Prostate gland (tissue), 2 donors: ENCODE measurements at regions not wholly inside any gene's neighbourhood (a gene's known extent, or its start where the extent isn't known, plus 50 kb on each side); places are given as distances from the start of the nearest gene placed in this dataset.

Source experiments
- DNase-seq: peaks from one replicate; pipeline ENCODE4 v3.0.0-alpha.2; 2019; ENCODE audit warnings: low spot score
- H3K27ac ChIP-seq, 2 donors: fragments of 200-600 bp; sonication (generic); 2 replicates each; pipeline ENCODE4 v1.5.1; 2017 to 2019
- H3K27me3 ChIP-seq: fragments of 200-600 bp; sonication (generic); replicated peaks from 2 replicates; pipeline ENCODE4 v1.5.1; 2019; ENCODE audit not compliant: insufficient read depth
- H3K36me3 ChIP-seq, 2 donors: fragments of 200-600 bp; sonication (generic); 1 replicate in 1 of 2; 2 replicates in 1 of 2; pipeline versions ENCODE4 v1.5.1 to v1.8.1; 2017 to 2019
- H3K4me1 ChIP-seq: fragments of 200-600 bp; sonication (generic); replicated peaks from 2 replicates; pipeline ENCODE4 v1.5.1; 2019
- H3K4me3 ChIP-seq, 2 donors: fragments of 200-600 bp; sonication (generic); 2 replicates each; pipeline ENCODE4 v1.5.1; 2017 to 2019
- H3K9me3 ChIP-seq: fragments of 200-600 bp; sonication (generic); 2 replicates; pipeline ENCODE4 v1.5.1; 2017
- POLR2A ChIP-seq: fragments of 450-650 bp; IDR thresholded peaks from one replicate; pipeline ENCODE4 v1.6.1; 2016; ENCODE audit warnings: antibody characterized with exemption, mild to moderate bottlenecking
- POLR2AphosphoS5 ChIP-seq: sonication (generic); formaldehyde crosslinking; IDR thresholded peaks from one replicate; pipeline ENCODE4 v1.6.1; 2017; ENCODE audit warnings: antibody characterized with exemption
- WGBS: methylation state at CpG from one replicate; pipeline ENCODE4 v1.1.5; 2018; 5-methylcytosine and 5-hydroxymethylcytosine counted together
- intact Hi-C: fragments of 100-400 bp; cut with DNase I; formaldehyde crosslinking; loops from one replicate; pipeline ENCODE4 v1.14.2; 2022
- TF ChIP-seq, protein P1 (sequence below), 4 experiments: fragments of 200-600 bp in 2 of 4; fragments of 450-650 bp in 2 of 4; sonication (generic) in 2 of 4; IDR thresholded peaks; 1 replicate in 3 of 4; 2 replicates in 1 of 4; pipeline ENCODE4 v1.5.1; 2016 to 2019; ENCODE audit warnings: antibody characterized with exemption in 4 of 4, mild to moderate bottlenecking in 2 of 4, moderate library complexity in 2 of 4

DNA sequence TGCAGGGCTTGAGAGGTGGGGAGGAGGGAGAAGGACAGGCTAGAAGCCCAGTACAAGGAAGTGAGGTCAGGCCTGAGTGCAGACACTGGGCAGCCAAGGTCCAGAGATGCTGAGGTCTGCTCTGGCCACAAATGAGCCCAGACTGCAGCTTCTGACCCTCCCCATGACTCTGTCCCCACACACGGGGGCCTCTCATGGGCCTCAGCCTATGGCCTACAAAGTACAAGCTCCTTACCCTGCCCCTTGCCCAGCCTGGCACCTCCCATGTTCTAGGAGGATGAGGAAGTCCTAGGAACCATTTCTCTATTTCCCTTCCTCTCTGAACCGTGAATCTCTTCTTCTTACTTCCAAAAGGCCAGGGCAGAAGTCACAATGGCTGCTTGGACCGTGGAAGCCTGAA, 193.8 kb downstream of the ANKRD30B start:
- Histone ChIP-seq H3K4me1 (no peaks in the 10 kb centered on the region), H3K27me3 (no peaks in the 10 kb centered on the region), H3K9me3 (no peaks in the 10 kb centered on the region), H3K27ac (no peak overlapping the region), H3K36me3 (no peaks in the 10 kb centered on the region), H3K4me3 (no peak overlapping the region)
- TF ChIP-seq POLR2AphosphoS5 (no peak), POLR2A (no peak)
- TF ChIP-seq, protein P1, sequence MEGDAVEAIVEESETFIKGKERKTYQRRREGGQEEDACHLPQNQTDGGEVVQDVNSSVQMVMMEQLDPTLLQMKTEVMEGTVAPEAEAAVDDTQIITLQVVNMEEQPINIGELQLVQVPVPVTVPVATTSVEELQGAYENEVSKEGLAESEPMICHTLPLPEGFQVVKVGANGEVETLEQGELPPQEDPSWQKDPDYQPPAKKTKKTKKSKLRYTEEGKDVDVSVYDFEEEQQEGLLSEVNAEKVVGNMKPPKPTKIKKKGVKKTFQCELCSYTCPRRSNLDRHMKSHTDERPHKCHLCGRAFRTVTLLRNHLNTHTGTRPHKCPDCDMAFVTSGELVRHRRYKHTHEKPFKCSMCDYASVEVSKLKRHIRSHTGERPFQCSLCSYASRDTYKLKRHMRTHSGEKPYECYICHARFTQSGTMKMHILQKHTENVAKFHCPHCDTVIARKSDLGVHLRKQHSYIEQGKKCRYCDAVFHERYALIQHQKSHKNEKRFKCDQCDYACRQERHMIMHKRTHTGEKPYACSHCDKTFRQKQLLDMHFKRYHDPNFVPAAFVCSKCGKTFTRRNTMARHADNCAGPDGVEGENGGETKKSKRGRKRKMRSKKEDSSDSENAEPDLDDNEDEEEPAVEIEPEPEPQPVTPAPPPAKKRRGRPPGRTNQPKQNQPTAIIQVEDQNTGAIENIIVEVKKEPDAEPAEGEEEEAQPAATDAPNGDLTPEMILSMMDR (IDR thresholded peaks at IDR 0.05): no peak
- intact Hi-C loops: no loop called here
- DNase-seq: no peak
- 63% methylated on average over 3 of the region's 3 CpGs for WGBS

DNA sequence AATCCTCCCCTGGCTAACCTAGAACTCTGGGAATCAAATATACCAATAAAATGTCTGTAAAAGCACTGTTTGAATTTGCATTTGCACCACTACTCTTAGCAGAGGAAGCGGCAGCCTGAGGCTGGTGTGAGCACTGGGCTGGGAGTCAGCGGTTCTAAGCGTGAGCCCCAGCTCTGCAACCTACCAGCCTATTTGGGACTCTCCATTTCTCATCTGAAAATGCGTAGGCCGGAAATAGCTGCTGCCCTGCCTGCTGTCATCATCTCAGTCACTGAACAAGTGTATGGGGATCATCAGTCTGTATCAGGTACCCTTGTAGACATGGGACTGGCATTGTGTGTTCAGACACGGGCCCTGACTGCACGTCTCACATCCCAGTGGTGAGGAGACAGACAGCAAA, 194.3 kb downstream of the ANKRD30B start:
- no peak for DNase-seq
- Histone ChIP-seq H3K9me3 (no peaks in the 10 kb centered on the region), H3K4me1 (no peaks in the 10 kb centered on the region), H3K27ac (no peak overlapping the region), H3K36me3 (no peaks in the 10 kb centered on the region), H3K4me3 (no peak overlapping the region), H3K27me3 (no peaks in the 10 kb centered on the region)
- 80% methylated on average over 7 of the region's 7 CpGs for WGBS
- TF ChIP-seq, protein P1 (IDR thresholded peaks at IDR 0.05): no peak
- no peak for TF ChIP-seq POLR2A
- TF ChIP-seq POLR2AphosphoS5: no peak
- intact Hi-C loops: no loop called here

DNA sequence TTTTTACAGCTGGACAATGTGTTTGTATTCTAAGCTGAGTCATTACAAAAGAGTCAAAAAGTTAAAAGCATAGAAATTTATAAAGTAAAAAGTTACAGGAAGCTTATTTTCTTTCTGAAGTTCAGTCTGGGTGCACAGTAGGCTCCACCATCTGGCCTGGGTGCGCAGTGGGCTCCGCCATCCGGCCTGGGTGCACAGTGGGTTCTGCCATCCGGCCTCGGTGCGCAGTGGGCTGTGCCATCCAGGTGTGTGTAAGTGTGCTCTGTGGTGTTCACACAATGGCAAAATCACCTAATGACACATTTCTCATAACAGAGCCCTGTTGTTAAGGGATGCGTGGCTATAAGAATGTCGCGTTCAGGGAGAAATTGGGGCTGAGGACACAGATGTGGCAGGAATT, 195.5 kb downstream of the ANKRD30B start:
- Histone ChIP-seq H3K9me3 (no peaks in the 10 kb centered on the region), H3K4me3 (no peak overlapping the region), H3K4me1 (no peaks in the 10 kb centered on the region), H3K27ac (no peak overlapping the region), H3K36me3 (no peaks in the 10 kb centered on the region), H3K27me3 (no peaks in the 10 kb centered on the region)
- intact Hi-C loops: no loop called here
- 96% methylated on average over 9 of the region's 9 CpGs for WGBS
- TF ChIP-seq POLR2AphosphoS5: no peak
- TF ChIP-seq, protein P1 (IDR thresholded peaks at IDR 0.05): no peak
- TF ChIP-seq POLR2A: no peak
- no peak for DNase-seq

DNA sequence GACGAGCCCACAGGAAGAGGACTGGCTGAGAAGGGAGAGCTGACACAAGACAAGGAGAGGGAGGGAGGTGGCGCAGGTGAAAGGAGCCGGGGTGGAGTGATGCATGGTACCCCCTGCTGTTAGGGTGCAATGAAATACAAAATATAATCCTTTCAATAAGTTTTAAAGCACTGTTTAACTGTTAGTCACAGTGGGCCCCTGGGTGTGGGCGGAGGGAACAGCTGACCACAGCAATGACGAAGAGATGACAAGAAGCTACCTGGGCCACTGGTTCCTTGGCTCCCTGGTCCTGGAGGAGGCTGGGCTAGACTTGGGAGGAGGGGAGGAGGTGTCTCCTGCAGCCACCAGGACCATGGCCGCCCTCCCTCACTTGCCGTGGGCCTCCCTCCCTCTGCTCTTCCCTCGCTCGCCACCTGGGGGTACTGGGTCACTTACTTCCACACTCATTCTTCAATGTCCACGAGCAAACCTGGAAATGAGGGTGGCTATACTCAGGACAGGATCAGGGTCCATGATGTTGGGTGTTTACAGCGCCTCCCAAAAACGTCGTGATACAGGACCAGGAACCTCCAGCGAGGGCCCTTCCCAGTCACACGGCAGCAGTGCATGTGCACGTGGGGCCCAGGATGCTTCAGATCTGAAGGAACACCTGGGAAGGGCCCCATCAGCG, 196.1 kb downstream of the ANKRD30B start:
- Histone ChIP-seq H3K4me1 (no peaks in the 10 kb centered on the region), H3K9me3 (no peaks in the 10 kb centered on the region), H3K27ac (no peak overlapping the region), H3K4me3 (no peak overlapping the region), H3K36me3 (no peaks in the 10 kb centered on the region), H3K27me3 (no peaks in the 10 kb centered on the region)
- TF ChIP-seq POLR2A (no peak), POLR2AphosphoS5 (no peak)
- TF ChIP-seq, protein P1 (IDR thresholded peaks at IDR 0.05): no peak
- intact Hi-C loops: no loop called here
- 77% methylated on average over 17 of the region's 17 CpGs for WGBS
- DNase-seq: no peak

DNA sequence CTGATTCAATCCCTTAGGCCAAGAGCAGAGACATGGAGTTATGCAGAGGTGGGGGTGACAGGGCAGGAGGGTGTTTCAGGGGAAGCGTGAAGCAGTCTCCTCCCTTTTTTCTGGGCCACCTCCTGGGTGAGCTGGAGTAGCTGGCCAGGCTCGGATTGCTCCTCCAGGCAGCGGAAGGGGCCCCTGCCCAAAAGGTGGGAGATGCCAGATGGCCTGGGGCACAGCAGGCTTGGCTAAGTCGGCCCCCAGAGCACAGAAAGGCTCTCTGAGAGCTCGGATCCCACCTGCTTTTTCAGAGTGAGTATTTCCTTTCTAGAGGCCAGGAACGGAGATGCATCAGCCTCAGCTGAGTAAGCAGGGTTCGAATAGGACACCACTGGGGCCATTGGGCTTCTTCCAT, 196.9 kb downstream of the ANKRD30B start:
- H3K36me3 ChIP-seq: no peaks in the 10 kb centered on the region
- intact Hi-C loops: no loop called here
- H3K4me3 ChIP-seq: no peak overlapping the region
- no peak for DNase-seq
- TF ChIP-seq POLR2A: no peak
- TF ChIP-seq, protein P1 (IDR thresholded peaks at IDR 0.05): no peak
- no peak for TF ChIP-seq POLR2AphosphoS5
- H3K4me1 ChIP-seq: no peaks in the 10 kb centered on the region
- 76% methylated on average over 7 of the region's 7 CpGs for WGBS
- no peaks in the 10 kb centered on the region for H3K9me3 ChIP-seq
- H3K27ac ChIP-seq: no peak overlapping the region
- no peaks in the 10 kb centered on the region for H3K27me3 ChIP-seq
